ENCODE measurements at regions not wholly inside any gene's neighbourhood (a gene's known extent, or its start where the extent isn't known, plus 50 kb on each side); places are given as distances from the start of the nearest gene placed in this dataset.

GRCh38 chr3:188090620-188091309, 63.2 kb upstream of the LPP start:
- TF ChIP-seq EZH2phosphoT487 (IDR thresholded peaks at IDR 0.05; ENCODE audit: borderline replicate concordance, low read depth) (no peak), TAF1 (IDR thresholded peaks at IDR 0.05; ENCODE audit: borderline replicate concordance, low read depth, low read length) (no peak), POLR2AphosphoS5 (IDR thresholded peaks at IDR 0.05; ENCODE audit: low read depth, low read length) (no peak), MAX (IDR thresholded peaks at IDR 0.05; ENCODE audit: low read depth) (no peak), CTCF (IDR thresholded peaks at IDR 0.05) (no peak), MEF2A (IDR thresholded peaks at IDR 0.05; ENCODE audit: borderline replicate concordance, low read depth) (no peak), EP300 (IDR thresholded peaks at IDR 0.05; ENCODE audit: borderline replicate concordance in 1 of 2, low read depth in 1 of 2, low read length in 1 of 2) (no peak)

Data from SK-N-SH (cell line).